CD8-positive, alpha-beta memory T cell (primary cell): ENCODE measurements at regions not wholly inside any gene's neighbourhood (a gene's known extent, or its start where the extent isn't known, plus 50 kb on each side); places are given as distances from the start of the nearest gene placed in this dataset.

Source experiments
- CTCF ChIA-PET: fragments of 350-600 bp; sonication (Branson Sonifier 250); formaldehyde crosslinking; loops from one replicate; lab custom pipeline; 2021; ENCODE audit warnings: antibody characterized with exemption; lab: Charles Lee
- POLR2A ChIA-PET: fragments of 350-600 bp; sonication (Branson Sonifier 250); formaldehyde crosslinking; loops from one replicate; lab custom pipeline; 2021; ENCODE audit warnings: antibody characterized with exemption; lab: Charles Lee
- DNase-seq, 5 donors: peaks; one replicate each; pipeline versions ENCODE4 v3.0.0 to v3.0.0-alpha.2; 2020 to 2022; ENCODE audit warnings: mixed read lengths in 1 of 5
- H3K27ac ChIP-seq: one replicate; pipeline ENCODE4 v1.7.0; 2013; ENCODE audit warnings: low read depth, mild to moderate bottlenecking, low read length, moderate library complexity
- H3K27me3 ChIP-seq: 2 replicates; pipeline ENCODE4 v1.7.0; 2013; ENCODE audit warnings: low read length, mild to moderate bottlenecking; ENCODE audit not compliant: insufficient read depth, poor library complexity, severe bottlenecking
- H3K36me3 ChIP-seq: 2 replicates; pipeline ENCODE4 v1.7.0; 2013; ENCODE audit warnings: mild to moderate bottlenecking, low read length, moderate library complexity; ENCODE audit not compliant: insufficient read depth
- H3K4me1 ChIP-seq: 2 replicates; pipeline ENCODE4 v1.7.0; 2013; ENCODE audit warnings: mild to moderate bottlenecking, low read length, moderate library complexity; ENCODE audit not compliant: insufficient read depth
- H3K4me3 ChIP-seq: 2 replicates; pipeline ENCODE4 v1.7.0; 2013; ENCODE audit warnings: mild to moderate bottlenecking, low read length
- H3K9me3 ChIP-seq: 2 replicates; pipeline ENCODE4 v1.7.0; 2013; ENCODE audit warnings: mild to moderate bottlenecking, low read length
- H3K27ac Mint-ChIP-seq, 8 donors: one replicate each; pipeline ENCODE4 v1.8.0; 2020 to 2021; ENCODE audit warnings: mixed read lengths in 8 of 8, mild to moderate bottlenecking in 6 of 8, inconsistent platforms in 3 of 8, moderate library complexity in 3 of 8
- H3K27me3 Mint-ChIP-seq, 2 donors: one replicate each; pipeline ENCODE4 v1.8.0; 2020 to 2021; ENCODE audit warnings: mixed read lengths in 2 of 2, mild to moderate bottlenecking in 1 of 2, moderate library complexity in 1 of 2
- H3K36me3 Mint-ChIP-seq, 3 donors: one replicate each; pipeline ENCODE4 v1.8.0; 2020 to 2021; ENCODE audit warnings: mixed read lengths in 3 of 3, inconsistent platforms in 1 of 3, mild to moderate bottlenecking in 1 of 3
- H3K4me1 Mint-ChIP-seq, 3 donors: one replicate each; pipeline ENCODE4 v1.8.0; 2020 to 2021; ENCODE audit warnings: mixed read lengths in 3 of 3, inconsistent platforms in 1 of 3, mild to moderate bottlenecking in 1 of 3
- H3K4me3 Mint-ChIP-seq, 7 donors: one replicate each; pipeline ENCODE4 v1.8.0; 2020 to 2021; ENCODE audit warnings: mixed read lengths in 7 of 7, mild to moderate bottlenecking in 6 of 7, moderate library complexity in 4 of 7, inconsistent platforms in 2 of 7
- H3K9me3 Mint-ChIP-seq, 5 donors: one replicate each; pipeline ENCODE4 v1.8.0; 2020 to 2022; ENCODE audit warnings: mixed read lengths in 5 of 5, mild to moderate bottlenecking in 3 of 5, moderate library complexity in 2 of 5, inconsistent platforms in 1 of 5

- CTCF ChIA-PET, result no interaction called here
- Histone ChIP-seq H3K36me3 (no peaks in the 10 kb centered on the region), H3K27ac (no peak overlapping the region), H3K27me3 (no peaks in the 10 kb centered on the region), H3K4me3 (no peak overlapping the region), H3K9me3 (no peaks in the 10 kb centered on the region), H3K4me1 (no peaks in the 10 kb centered on the region)
- Mint-ChIP-seq H3K36me3 (peaks cover 0 to 3% (median 0%) of the 10 kb centered on the region in 3 donors), H3K4me3 (no peak overlapping the region), H3K27ac (no peak overlapping the region), H3K27me3 (peaks cover 0 to 15% of the 10 kb centered on the region in 2 donors), H3K4me1 (no peaks in the 10 kb centered on the region), H3K9me3 (peaks cover 4 to 5% (median 5%) of the 10 kb centered on the region in 5 donors)
- POLR2A ChIA-PET, result no interaction called here
- DNase-seq, result no peak
Measured at GRCh38 chr7:152537639-152538038, 101.8 kb upstream of the KMT2C start.

- POLR2A ChIA-PET, result no interaction called here
- DNase-seq, result no peak
- Histone ChIP-seq H3K36me3 (no peaks in the 10 kb centered on the region), H3K4me3 (no peak overlapping the region), H3K9me3 (no peaks in the 10 kb centered on the region), H3K27me3 (peaks cover 2% of the 10 kb centered on the region), H3K4me1 (no peaks in the 10 kb centered on the region), H3K27ac (no peak overlapping the region)
- Mint-ChIP-seq H3K27me3 (peaks cover 0 to 3% of the 10 kb centered on the region in 2 donors), H3K4me1 (no peaks in the 10 kb centered on the region), H3K4me3 (no peak overlapping the region), H3K27ac (no peak overlapping the region), H3K9me3 (no peaks in the 10 kb centered on the region), H3K36me3 (no peaks in the 10 kb centered on the region)
- CTCF ChIA-PET, result no interaction called here
Measured at GRCh38 chr7:152528612-152529011, 92.8 kb upstream of the KMT2C start.

GRCh38 chr7:152527610-152528032, 91.8 kb upstream of the KMT2C start:
- Histone ChIP-seq H3K9me3 (no peaks in the 10 kb centered on the region), H3K27me3 (peaks cover 2% of the 10 kb centered on the region), H3K36me3 (no peaks in the 10 kb centered on the region), H3K4me1 (no peaks in the 10 kb centered on the region), H3K27ac (no peak overlapping the region), H3K4me3 (no peak overlapping the region)
- ChIA-PET CTCF (no interaction called here), POLR2A (no interaction called here)
- no peaks in the 10 kb centered on the region for H3K4me1 Mint-ChIP-seq
- no peak overlapping the region for H3K4me3 Mint-ChIP-seq
- peaks cover 0 to 8% of the 10 kb centered on the region in 2 donors for H3K27me3 Mint-ChIP-seq
- no peaks in the 10 kb centered on the region for H3K9me3 Mint-ChIP-seq
- no peak overlapping the region for H3K27ac Mint-ChIP-seq
- DNase-seq, result no peak
- H3K36me3 Mint-ChIP-seq, result no peaks in the 10 kb centered on the region

GRCh38 chr7:152523916-152524315, 88.1 kb upstream of the KMT2C start:
- CTCF ChIA-PET, result no interaction called here
- POLR2A ChIA-PET, result no interaction called here
- no peaks in the 10 kb centered on the region for H3K4me1 Mint-ChIP-seq

GRCh38 chr7:152522571-152523067, 86.8 kb upstream of the KMT2C start:
- CTCF ChIA-PET, result no interaction called here
- no peak overlapping the region for H3K27ac ChIP-seq
- Mint-ChIP-seq H3K27me3 (peaks cover 2 to 14% of the 10 kb centered on the region in 2 donors), H3K27ac (no peak overlapping the region), H3K36me3 (no peaks in the 10 kb centered on the region), H3K4me3 (no peak overlapping the region), H3K9me3 (peaks cover 0 to 20% (median 0%) of the 10 kb centered on the region in 5 donors), H3K4me1 (no peaks in the 10 kb centered on the region)
- no peaks in the 10 kb centered on the region for H3K9me3 ChIP-seq
- no peaks in the 10 kb centered on the region for H3K4me1 ChIP-seq
- H3K36me3 ChIP-seq, result no peaks in the 10 kb centered on the region
- no peak for DNase-seq
- peaks cover 2% of the 10 kb centered on the region for H3K27me3 ChIP-seq
- H3K4me3 ChIP-seq, result no peak overlapping the region
- POLR2A ChIA-PET, result no interaction called here

More at GRCh38 chr7:152523916-152524315, 88.1 kb upstream of the KMT2C start:
- DNase-seq, result no peak
- Histone ChIP-seq H3K4me3 (no peak overlapping the region), H3K27me3 (peaks cover 2% of the 10 kb centered on the region), H3K27ac (no peak overlapping the region), H3K4me1 (no peaks in the 10 kb centered on the region), H3K36me3 (no peaks in the 10 kb centered on the region), H3K9me3 (no peaks in the 10 kb centered on the region)
- H3K27me3 Mint-ChIP-seq, result peaks cover 0 to 14% of the 10 kb centered on the region in 2 donors
- peaks cover 0 to 16% (median 0%) of the 10 kb centered on the region in 5 donors for H3K9me3 Mint-ChIP-seq
- no peak overlapping the region for H3K27ac Mint-ChIP-seq
- no peaks in the 10 kb centered on the region for H3K36me3 Mint-ChIP-seq
- H3K4me3 Mint-ChIP-seq, result peak overlapping the region in 1 of 7 donors; percentile 19

GRCh38 chr7:152521420-152522337, 85.9 kb upstream of the KMT2C start:
- Mint-ChIP-seq H3K36me3 (no peaks in the 10 kb centered on the region), H3K27me3 (peaks cover 2 to 14% of the 10 kb centered on the region in 2 donors), H3K4me3 (no peak overlapping the region), H3K9me3 (peaks cover 0 to 20% (median 0%) of the 10 kb centered on the region in 5 donors), H3K4me1 (no peaks in the 10 kb centered on the region), H3K27ac (no peak overlapping the region)
- Histone ChIP-seq H3K27ac (no peak overlapping the region), H3K4me3 (no peak overlapping the region), H3K9me3 (no peaks in the 10 kb centered on the region), H3K27me3 (peaks cover 2% of the 10 kb centered on the region), H3K36me3 (no peaks in the 10 kb centered on the region), H3K4me1 (no peaks in the 10 kb centered on the region)
- ChIA-PET POLR2A (interaction anchor here (0.6 kb wide), 1 partner anchor 136 kb away, joined by 3 read pairs; no protein-coding TSS in a partner anchor), CTCF (no interaction called here)
- no peak for DNase-seq

- Mint-ChIP-seq H3K27me3 (peaks cover 2 to 16% of the 10 kb centered on the region in 2 donors), H3K4me3 (no peak overlapping the region), H3K27ac (no peak overlapping the region), H3K36me3 (no peaks in the 10 kb centered on the region), H3K9me3 (peaks cover 0 to 20% (median 0%) of the 10 kb centered on the region in 5 donors), H3K4me1 (no peaks in the 10 kb centered on the region)
- ChIA-PET POLR2A (interaction anchor here (0.7 kb wide), 1 partner anchor 44 kb away, joined by 3 read pairs; no protein-coding TSS in a partner anchor), CTCF (no interaction called here)
- Histone ChIP-seq H3K36me3 (no peaks in the 10 kb centered on the region), H3K4me3 (no peak overlapping the region), H3K27me3 (no peaks in the 10 kb centered on the region), H3K9me3 (no peaks in the 10 kb centered on the region), H3K4me1 (no peaks in the 10 kb centered on the region), H3K27ac (no peak overlapping the region)
- DNase-seq, result no peak
Measured at GRCh38 chr7:152520861-152521302, 85.1 kb upstream of the KMT2C start.

- Histone ChIP-seq H3K4me1 (no peaks in the 10 kb centered on the region), H3K27ac (no peak overlapping the region), H3K27me3 (no peaks in the 10 kb centered on the region), H3K4me3 (no peak overlapping the region), H3K36me3 (no peaks in the 10 kb centered on the region), H3K9me3 (no peaks in the 10 kb centered on the region)
- Mint-ChIP-seq H3K9me3 (peaks cover 0 to 20% (median 0%) of the 10 kb centered on the region in 5 donors), H3K4me1 (no peaks in the 10 kb centered on the region), H3K4me3 (no peak overlapping the region), H3K36me3 (no peaks in the 10 kb centered on the region), H3K27me3 (peaks cover 2 to 16% of the 10 kb centered on the region in 2 donors), H3K27ac (no peak overlapping the region)
- DNase-seq, result no peak
- POLR2A ChIA-PET, result no interaction called here
- CTCF ChIA-PET, result no interaction called here
Measured at GRCh38 chr7:152519290-152519689, 83.5 kb upstream of the KMT2C start.
